ENCODE measurements at regions not wholly inside any gene's neighbourhood (a gene's known extent, or its start where the extent isn't known, plus 50 kb on each side); places are given as distances from the start of the nearest gene placed in this dataset.
A peak's percentile ranks its signal among the peaks of the same experiment; 100 is the strongest.
"Not testable (repeated sequence)": the region's sequence is repeated elsewhere in the genome, so short reads cannot be mapped to it uniquely, and the experiment has no call there.

GRCh38 chr9:97186493-97186892 lies 121.0 kb upstream of the CCDC180 start:
- DNase-seq (ENCODE audit: low spot score) = no peak
- in situ Hi-C loops (cut with HindIII; ENCODE audit: low sequenced_read_pairs) = no loop called here

GRCh38 chr9:97182532-97182931 lies 124.9 kb upstream of the CCDC180 start:
- in situ Hi-C loops (cut with HindIII; ENCODE audit: low sequenced_read_pairs) = not testable (repeated sequence)

GRCh38 chr9:97179616-97180015 lies 127.8 kb upstream of the CCDC180 start:
- DNase-seq (ENCODE audit: low spot score) = no peak
- in situ Hi-C loops (cut with HindIII; ENCODE audit: low sequenced_read_pairs) = no loop called here

More at GRCh38 chr9:97182532-97182931, 124.9 kb upstream of the CCDC180 start:
- DNase-seq (ENCODE audit: low spot score) = not testable (repeated sequence)

GRCh38 chr9:97176206-97176605 lies 131.3 kb upstream of the CCDC180 start:
- in situ Hi-C loops (cut with HindIII; ENCODE audit: low sequenced_read_pairs) = no loop called here
- peak; percentile 2 for DNase-seq (ENCODE audit: low spot score)

GRCh38 chr9:97168174-97168573 lies 129.2 kb upstream of the CTSV start:
- in situ Hi-C loops (cut with HindIII; ENCODE audit: low sequenced_read_pairs); DNase-seq (ENCODE audit: low spot score): not testable (repeated sequence)

GRCh38 chr9:97166496-97167138 lies 127.7 kb upstream of the CTSV start:
- in situ Hi-C loops (cut with HindIII; ENCODE audit: low sequenced_read_pairs); DNase-seq (ENCODE audit: low spot score): not testable (repeated sequence)

GRCh38 chr9:97160255-97160654 lies 121.3 kb upstream of the CTSV start:
- no peak for DNase-seq (ENCODE audit: low spot score)
- in situ Hi-C loops (cut with HindIII; ENCODE audit: low sequenced_read_pairs) = no loop called here

GRCh38 chr9:97158722-97159121 lies 119.8 kb upstream of the CTSV start:
- DNase-seq (ENCODE audit: low spot score); in situ Hi-C loops (cut with HindIII; ENCODE audit: low sequenced_read_pairs): not testable (repeated sequence)

- in situ Hi-C loops (cut with HindIII; ENCODE audit: low sequenced_read_pairs); DNase-seq (ENCODE audit: low spot score): not testable (repeated sequence)
Observed at GRCh38 chr9:97155441-97155840, 116.5 kb upstream of the CTSV start.

- in situ Hi-C loops (cut with HindIII; ENCODE audit: low sequenced_read_pairs) = no loop called here
- DNase-seq (ENCODE audit: low spot score) = no peak
Observed at GRCh38 chr9:97153967-97154366, 115.0 kb upstream of the CTSV start.

GRCh38 chr9:97153160-97153559 lies 114.2 kb upstream of the CTSV start:
- in situ Hi-C loops (cut with HindIII; ENCODE audit: low sequenced_read_pairs); DNase-seq (ENCODE audit: low spot score): not testable (repeated sequence)

GRCh38 chr9:97150471-97150870 lies 111.5 kb upstream of the CTSV start:
- in situ Hi-C loops (cut with HindIII; ENCODE audit: low sequenced_read_pairs) = not testable (repeated sequence)

GRCh38 chr9:97148428-97148827 lies 109.5 kb upstream of the CTSV start:
- DNase-seq (ENCODE audit: low spot score); in situ Hi-C loops (cut with HindIII; ENCODE audit: low sequenced_read_pairs): not testable (repeated sequence)

More at GRCh38 chr9:97150471-97150870, 111.5 kb upstream of the CTSV start:
- not testable (repeated sequence) for DNase-seq (ENCODE audit: low spot score)

- in situ Hi-C loops (cut with HindIII; ENCODE audit: low sequenced_read_pairs); DNase-seq (ENCODE audit: low spot score): not testable (repeated sequence)
Observed at GRCh38 chr9:97145680-97146079, 106.7 kb upstream of the CTSV start.

- DNase-seq (ENCODE audit: low spot score) = no peak
- in situ Hi-C loops (cut with HindIII; ENCODE audit: low sequenced_read_pairs) = no loop called here
Observed at GRCh38 chr9:97140566-97140965, 101.6 kb upstream of the CTSV start.

GRCh38 chr9:97136421-97136820 lies 97.5 kb upstream of the CTSV start:
- DNase-seq (ENCODE audit: low spot score) = no peak
- in situ Hi-C loops (cut with HindIII; ENCODE audit: low sequenced_read_pairs) = no loop called here

- DNase-seq (ENCODE audit: low spot score); in situ Hi-C loops (cut with HindIII; ENCODE audit: low sequenced_read_pairs): not testable (repeated sequence)
Observed at GRCh38 chr9:97133966-97134365, 95.0 kb upstream of the CTSV start.

- in situ Hi-C loops (cut with HindIII; ENCODE audit: low sequenced_read_pairs) = no loop called here
Observed at GRCh38 chr9:97132865-97133264, 93.9 kb upstream of the CTSV start.

GRCh38 chr9:97130864-97131263 lies 91.9 kb upstream of the CTSV start:
- in situ Hi-C loops (cut with HindIII; ENCODE audit: low sequenced_read_pairs); DNase-seq (ENCODE audit: low spot score): not testable (repeated sequence)

More at GRCh38 chr9:97132865-97133264, 93.9 kb upstream of the CTSV start:
- no peak for DNase-seq (ENCODE audit: low spot score)

- in situ Hi-C loops (cut with HindIII; ENCODE audit: low sequenced_read_pairs); DNase-seq (ENCODE audit: low spot score): not testable (repeated sequence)
Observed at GRCh38 chr9:97130387-97130786, 91.4 kb upstream of the CTSV start.

GRCh38 chr9:97128919-97129318 lies 90.0 kb upstream of the CTSV start:
- in situ Hi-C loops (cut with HindIII; ENCODE audit: low sequenced_read_pairs) = no loop called here
- no peak for DNase-seq (ENCODE audit: low spot score)

Measured in G401 (cell line).